WTC11 (cell line): ENCODE measurements at regions not wholly inside any gene's neighbourhood (a gene's known extent, or its start where the extent isn't known, plus 50 kb on each side); places are given as distances from the start of the nearest gene placed in this dataset.

Experiments used
- JAZF1 ChIP-seq: fragments of 250-450 bp; sonication (Bioruptor Pico); IDR thresholded peaks from 2 replicates; pipeline ENCODE4 v1.9.0; 2021; ENCODE audit warnings: moderate library complexity, mild to moderate bottlenecking, inconsistent platforms
- JUN ChIP-seq: sonication (generic); formaldehyde crosslinking; IDR thresholded peaks from 2 replicates; pipeline ENCODE4 v1.8.0; 2023; ENCODE audit warnings: mild to moderate bottlenecking, missing genetic modification reagents
- NFYB ChIP-seq: sonication (generic); formaldehyde crosslinking; conservative IDR thresholded peaks from 2 replicates; pipeline ENCODE4 v1.8.0; 2022; ENCODE audit warnings: low read depth, missing genetic modification reagents
- NR2C2 ChIP-seq: sonication (generic); formaldehyde crosslinking; IDR thresholded peaks from 2 replicates; pipeline ENCODE4 v1.8.0; 2022; ENCODE audit warnings: mild to moderate bottlenecking, missing genetic modification reagents
- PRDM15 ChIP-seq: sonication (generic); formaldehyde crosslinking; IDR thresholded peaks from 2 replicates; pipeline ENCODE4 v1.8.0; 2022; ENCODE audit warnings: missing genetic modification reagents
- ZNF121 ChIP-seq: sonication (generic); formaldehyde crosslinking; IDR thresholded peaks from 2 replicates; pipeline ENCODE4 v1.8.0; 2023; ENCODE audit warnings: missing genetic modification reagents
- TF ChIP-seq, protein P1 (sequence below): fragments of 200-600 bp; IDR thresholded peaks from 2 replicates; pipeline ENCODE4 v1.8.0; 2022; ENCODE audit warnings: antibody characterized with exemption
- TF ChIP-seq, protein P2 (sequence below): fragments of 250-450 bp; sonication (Bioruptor Pico); IDR thresholded peaks from 2 replicates; pipeline ENCODE4 v2.1.2; 2022; ENCODE audit warnings: mild to moderate bottlenecking, moderate library complexity

GRCh38 chr15:54840621-54841398 is 355.9 kb downstream of the RSL24D1 start:
- TF ChIP-seq JAZF1 (CRISPR knock-in tag) (no peak), JUN (CRISPR knock-in tag) (no peak), ZNF121 (CRISPR knock-in tag) (no peak), PRDM15 (CRISPR knock-in tag) (no peak), NR2C2 (CRISPR knock-in tag) (no peak), NFYB (CRISPR knock-in tag) (no peak)
- TF ChIP-seq, protein P1, sequence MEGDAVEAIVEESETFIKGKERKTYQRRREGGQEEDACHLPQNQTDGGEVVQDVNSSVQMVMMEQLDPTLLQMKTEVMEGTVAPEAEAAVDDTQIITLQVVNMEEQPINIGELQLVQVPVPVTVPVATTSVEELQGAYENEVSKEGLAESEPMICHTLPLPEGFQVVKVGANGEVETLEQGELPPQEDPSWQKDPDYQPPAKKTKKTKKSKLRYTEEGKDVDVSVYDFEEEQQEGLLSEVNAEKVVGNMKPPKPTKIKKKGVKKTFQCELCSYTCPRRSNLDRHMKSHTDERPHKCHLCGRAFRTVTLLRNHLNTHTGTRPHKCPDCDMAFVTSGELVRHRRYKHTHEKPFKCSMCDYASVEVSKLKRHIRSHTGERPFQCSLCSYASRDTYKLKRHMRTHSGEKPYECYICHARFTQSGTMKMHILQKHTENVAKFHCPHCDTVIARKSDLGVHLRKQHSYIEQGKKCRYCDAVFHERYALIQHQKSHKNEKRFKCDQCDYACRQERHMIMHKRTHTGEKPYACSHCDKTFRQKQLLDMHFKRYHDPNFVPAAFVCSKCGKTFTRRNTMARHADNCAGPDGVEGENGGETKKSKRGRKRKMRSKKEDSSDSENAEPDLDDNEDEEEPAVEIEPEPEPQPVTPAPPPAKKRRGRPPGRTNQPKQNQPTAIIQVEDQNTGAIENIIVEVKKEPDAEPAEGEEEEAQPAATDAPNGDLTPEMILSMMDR, result no peak
- TF ChIP-seq, protein P2, sequence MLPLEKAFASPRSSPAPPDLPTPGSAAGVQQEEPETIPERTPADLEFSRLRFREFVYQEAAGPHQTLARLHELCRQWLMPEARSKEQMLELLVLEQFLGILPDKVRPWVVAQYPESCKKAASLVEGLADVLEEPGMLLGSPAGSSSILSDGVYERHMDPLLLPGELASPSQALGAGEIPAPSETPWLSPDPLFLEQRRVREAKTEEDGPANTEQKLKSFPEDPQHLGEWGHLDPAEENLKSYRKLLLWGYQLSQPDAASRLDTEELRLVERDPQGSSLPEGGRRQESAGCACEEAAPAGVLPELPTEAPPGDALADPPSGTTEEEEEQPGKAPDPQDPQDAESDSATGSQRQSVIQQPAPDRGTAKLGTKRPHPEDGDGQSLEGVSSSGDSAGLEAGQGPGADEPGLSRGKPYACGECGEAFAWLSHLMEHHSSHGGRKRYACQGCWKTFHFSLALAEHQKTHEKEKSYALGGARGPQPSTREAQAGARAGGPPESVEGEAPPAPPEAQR, result 0 out of 2 replicates have a peak, but pooled peaks have one; percentile 31
